ENCODE measurements at regions not wholly inside any gene's neighbourhood (a gene's known extent, or its start where the extent isn't known, plus 50 kb on each side); places are given as distances from the start of the nearest gene placed in this dataset.

GRCh38 chr10:77698267-77698931 is 60.8 kb upstream of the KCNMA1 start:
- TF ChIP-seq CTCF (IDR thresholded peaks at IDR 0.05) (no peak), EZH2 (IDR thresholded peaks at IDR 0.05) (no peak), EZH2phosphoT487 (IDR thresholded peaks at IDR 0.05) (no peak)

All from neural progenitor cell (in vitro differentiated cells).